ENCODE measurements at regions not wholly inside any gene's neighbourhood (a gene's known extent, or its start where the extent isn't known, plus 50 kb on each side); places are given as distances from the start of the nearest gene placed in this dataset.

DNA sequence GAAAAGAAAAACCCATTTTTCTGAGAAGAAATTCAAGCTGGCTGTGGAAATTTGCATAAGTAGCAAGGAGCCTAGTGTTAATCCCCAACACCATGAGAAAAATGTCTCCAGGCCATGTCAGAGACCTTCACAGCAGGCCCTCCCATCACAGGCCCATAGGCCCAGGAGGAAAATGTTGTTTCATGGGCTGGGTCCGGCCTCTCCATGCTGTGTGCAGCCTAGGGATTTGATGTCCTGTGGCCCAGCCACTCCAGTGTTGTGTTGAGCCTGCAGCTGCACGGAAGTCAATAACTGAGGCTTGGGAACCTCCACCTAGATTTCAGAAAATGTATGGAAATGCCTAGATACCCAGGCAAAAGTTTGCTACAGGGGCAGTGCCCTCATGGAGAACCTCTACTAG lies 432.2 kb downstream of the IPO8 start:
- 57% methylated on average over 2 of the region's 2 CpGs for WGBS

DNA sequence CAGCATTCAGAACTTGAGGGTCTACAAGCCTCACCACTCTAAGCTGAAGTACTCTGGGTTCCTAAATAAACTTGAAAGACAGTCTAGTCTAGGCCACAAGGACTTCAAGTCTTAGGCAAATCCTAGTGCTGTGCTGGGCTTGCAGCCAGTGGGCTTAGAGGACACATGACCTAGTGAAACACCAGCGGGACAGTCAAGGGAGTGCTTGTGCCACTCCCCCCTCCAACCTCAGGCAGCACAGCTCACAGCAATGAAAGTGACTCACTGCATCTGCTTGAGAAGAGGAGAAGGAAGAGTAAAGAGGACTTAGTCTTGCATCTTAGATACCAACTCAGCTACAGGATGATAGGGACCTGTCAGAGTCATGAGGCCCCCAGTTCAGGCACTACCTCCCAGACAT lies 438.1 kb downstream of the IPO8 start:
- TF ChIP-seq RAD21 (IDR thresholded peaks at IDR 0.05) (no peak), TAF1 (conservative IDR thresholded peaks at IDR 0.05) (no peak), SP1 (IDR thresholded peaks at IDR 0.05) (no peak), FOXA1 (IDR thresholded peaks at IDR 0.05) (no peak), RXRA (IDR thresholded peaks at IDR 0.05) (no peak), YY1 (IDR thresholded peaks at IDR 0.05) (no peak), HNF4A (conservative IDR thresholded peaks at IDR 0.05) (no peak), EGR1 (IDR thresholded peaks at IDR 0.05; ENCODE audit: low read depth in 2 of 2) (no peak)
- TF ChIP-seq, protein P1, sequence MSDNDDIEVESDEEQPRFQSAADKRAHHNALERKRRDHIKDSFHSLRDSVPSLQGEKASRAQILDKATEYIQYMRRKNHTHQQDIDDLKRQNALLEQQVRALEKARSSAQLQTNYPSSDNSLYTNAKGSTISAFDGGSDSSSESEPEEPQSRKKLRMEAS (IDR thresholded peaks at IDR 0.05), result no peak
- Histone ChIP-seq H3K36me3 (ENCODE audit: control insufficient read depth in 4 of 4, insufficient read depth in 3 of 4, low read depth in 1 of 4, low read length in 3 of 4) (no peaks in the 10 kb centered on the region), H3K27me3 (ENCODE audit: control insufficient read depth in 4 of 4, insufficient read depth in 4 of 4, low read length in 3 of 4) (no peaks in the 10 kb centered on the region), H3K4me1 (ENCODE audit: control insufficient read depth in 4 of 4, insufficient read depth in 4 of 4, low read length in 3 of 4) (no peaks in the 10 kb centered on the region), H3K4me3 (ENCODE audit: low read depth in 1 of 3, low read length in 3 of 3) (no peak overlapping the region), H3K9me3 (ENCODE audit: control insufficient read depth in 4 of 4, low read length in 3 of 4) (peaks cover 0 to 11% (median 3%) of the 10 kb centered on the region in 4 donors), H3K27ac (ENCODE audit: low read depth in 1 of 2, low read length in 2 of 2) (no peak overlapping the region), H3K9ac (ENCODE audit: low read depth in 1 of 2, low read length in 2 of 2) (no peak overlapping the region)
- no peak for DNase-seq (ENCODE audit: low spot score)
- WGBS, result 86% methylated on average over 1 of the region's 1 CpG

More for the DNA sequence above, 432.2 kb downstream of the IPO8 start:
- DNase-seq (ENCODE audit: low spot score), result no peak
- H3K27ac ChIP-seq (ENCODE audit: low read depth in 1 of 2, low read length in 2 of 2), result no peak overlapping the region
- no peak overlapping the region for H3K4me3 ChIP-seq (ENCODE audit: low read depth in 1 of 3, low read length in 3 of 3)
- no peaks in the 10 kb centered on the region for H3K27me3 ChIP-seq (ENCODE audit: control insufficient read depth in 4 of 4, insufficient read depth in 4 of 4, low read length in 3 of 4)
- H3K9me3 ChIP-seq (ENCODE audit: control insufficient read depth in 4 of 4, low read length in 3 of 4), result no peaks in the 10 kb centered on the region
- H3K36me3 ChIP-seq (ENCODE audit: control insufficient read depth in 4 of 4, insufficient read depth in 3 of 4, low read depth in 1 of 4, low read length in 3 of 4), result no peaks in the 10 kb centered on the region
- H3K4me1 ChIP-seq (ENCODE audit: control insufficient read depth in 4 of 4, insufficient read depth in 4 of 4, low read length in 3 of 4), result no peaks in the 10 kb centered on the region
- TF ChIP-seq FOXA1 (IDR thresholded peaks at IDR 0.05), result no peak
- no peak for TF ChIP-seq GABPA (IDR thresholded peaks at IDR 0.05 in 1 of 2, conservative IDR thresholded peaks at IDR 0.05 in 1 of 2)
- TF ChIP-seq, protein P2, sequence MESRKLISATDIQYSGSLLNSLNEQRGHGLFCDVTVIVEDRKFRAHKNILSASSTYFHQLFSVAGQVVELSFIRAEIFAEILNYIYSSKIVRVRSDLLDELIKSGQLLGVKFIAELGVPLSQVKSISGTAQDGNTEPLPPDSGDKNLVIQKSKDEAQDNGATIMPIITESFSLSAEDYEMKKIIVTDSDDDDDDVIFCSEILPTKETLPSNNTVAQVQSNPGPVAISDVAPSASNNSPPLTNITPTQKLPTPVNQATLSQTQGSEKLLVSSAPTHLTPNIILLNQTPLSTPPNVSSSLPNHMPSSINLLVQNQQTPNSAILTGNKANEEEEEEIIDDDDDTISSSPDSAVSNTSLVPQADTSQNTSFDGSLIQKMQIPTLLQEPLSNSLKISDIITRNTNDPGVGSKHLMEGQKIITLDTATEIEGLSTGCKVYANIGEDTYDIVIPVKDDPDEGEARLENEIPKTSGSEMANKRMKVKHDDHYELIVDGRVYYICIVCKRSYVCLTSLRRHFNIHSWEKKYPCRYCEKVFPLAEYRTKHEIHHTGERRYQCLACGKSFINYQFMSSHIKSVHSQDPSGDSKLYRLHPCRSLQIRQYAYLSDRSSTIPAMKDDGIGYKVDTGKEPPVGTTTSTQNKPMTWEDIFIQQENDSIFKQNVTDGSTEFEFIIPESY (IDR thresholded peaks at IDR 0.05), result no peak
- no peak for TF ChIP-seq TAF1 (conservative IDR thresholded peaks at IDR 0.05)
- TF ChIP-seq RXRA (IDR thresholded peaks at IDR 0.05), result no peak
- TF ChIP-seq HNF4G (IDR thresholded peaks at IDR 0.05), result no peak
- no peak for TF ChIP-seq RAD21 (IDR thresholded peaks at IDR 0.05)
- TF ChIP-seq, protein P1 (IDR thresholded peaks at IDR 0.05), result no peak
- no peak for TF ChIP-seq NR2F2 (IDR thresholded peaks at IDR 0.05)
- TF ChIP-seq, protein P3, sequence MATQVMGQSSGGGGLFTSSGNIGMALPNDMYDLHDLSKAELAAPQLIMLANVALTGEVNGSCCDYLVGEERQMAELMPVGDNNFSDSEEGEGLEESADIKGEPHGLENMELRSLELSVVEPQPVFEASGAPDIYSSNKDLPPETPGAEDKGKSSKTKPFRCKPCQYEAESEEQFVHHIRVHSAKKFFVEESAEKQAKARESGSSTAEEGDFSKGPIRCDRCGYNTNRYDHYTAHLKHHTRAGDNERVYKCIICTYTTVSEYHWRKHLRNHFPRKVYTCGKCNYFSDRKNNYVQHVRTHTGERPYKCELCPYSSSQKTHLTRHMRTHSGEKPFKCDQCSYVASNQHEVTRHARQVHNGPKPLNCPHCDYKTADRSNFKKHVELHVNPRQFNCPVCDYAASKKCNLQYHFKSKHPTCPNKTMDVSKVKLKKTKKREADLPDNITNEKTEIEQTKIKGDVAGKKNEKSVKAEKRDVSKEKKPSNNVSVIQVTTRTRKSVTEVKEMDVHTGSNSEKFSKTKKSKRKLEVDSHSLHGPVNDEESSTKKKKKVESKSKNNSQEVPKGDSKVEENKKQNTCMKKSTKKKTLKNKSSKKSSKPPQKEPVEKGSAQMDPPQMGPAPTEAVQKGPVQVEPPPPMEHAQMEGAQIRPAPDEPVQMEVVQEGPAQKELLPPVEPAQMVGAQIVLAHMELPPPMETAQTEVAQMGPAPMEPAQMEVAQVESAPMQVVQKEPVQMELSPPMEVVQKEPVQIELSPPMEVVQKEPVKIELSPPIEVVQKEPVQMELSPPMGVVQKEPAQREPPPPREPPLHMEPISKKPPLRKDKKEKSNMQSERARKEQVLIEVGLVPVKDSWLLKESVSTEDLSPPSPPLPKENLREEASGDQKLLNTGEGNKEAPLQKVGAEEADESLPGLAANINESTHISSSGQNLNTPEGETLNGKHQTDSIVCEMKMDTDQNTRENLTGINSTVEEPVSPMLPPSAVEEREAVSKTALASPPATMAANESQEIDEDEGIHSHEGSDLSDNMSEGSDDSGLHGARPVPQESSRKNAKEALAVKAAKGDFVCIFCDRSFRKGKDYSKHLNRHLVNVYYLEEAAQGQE (IDR thresholded peaks at IDR 0.05), result no peak
- TF ChIP-seq HNF4A (conservative IDR thresholded peaks at IDR 0.05), result no peak
- TF ChIP-seq YY1 (IDR thresholded peaks at IDR 0.05), result no peak
- TF ChIP-seq, protein P4, sequence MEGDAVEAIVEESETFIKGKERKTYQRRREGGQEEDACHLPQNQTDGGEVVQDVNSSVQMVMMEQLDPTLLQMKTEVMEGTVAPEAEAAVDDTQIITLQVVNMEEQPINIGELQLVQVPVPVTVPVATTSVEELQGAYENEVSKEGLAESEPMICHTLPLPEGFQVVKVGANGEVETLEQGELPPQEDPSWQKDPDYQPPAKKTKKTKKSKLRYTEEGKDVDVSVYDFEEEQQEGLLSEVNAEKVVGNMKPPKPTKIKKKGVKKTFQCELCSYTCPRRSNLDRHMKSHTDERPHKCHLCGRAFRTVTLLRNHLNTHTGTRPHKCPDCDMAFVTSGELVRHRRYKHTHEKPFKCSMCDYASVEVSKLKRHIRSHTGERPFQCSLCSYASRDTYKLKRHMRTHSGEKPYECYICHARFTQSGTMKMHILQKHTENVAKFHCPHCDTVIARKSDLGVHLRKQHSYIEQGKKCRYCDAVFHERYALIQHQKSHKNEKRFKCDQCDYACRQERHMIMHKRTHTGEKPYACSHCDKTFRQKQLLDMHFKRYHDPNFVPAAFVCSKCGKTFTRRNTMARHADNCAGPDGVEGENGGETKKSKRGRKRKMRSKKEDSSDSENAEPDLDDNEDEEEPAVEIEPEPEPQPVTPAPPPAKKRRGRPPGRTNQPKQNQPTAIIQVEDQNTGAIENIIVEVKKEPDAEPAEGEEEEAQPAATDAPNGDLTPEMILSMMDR (IDR thresholded peaks at IDR 0.05; ENCODE audit: low read depth, low read length, missing input control), result no peak
- TF ChIP-seq JUND (IDR thresholded peaks at IDR 0.05), result no peak
- TF ChIP-seq, protein P5, sequence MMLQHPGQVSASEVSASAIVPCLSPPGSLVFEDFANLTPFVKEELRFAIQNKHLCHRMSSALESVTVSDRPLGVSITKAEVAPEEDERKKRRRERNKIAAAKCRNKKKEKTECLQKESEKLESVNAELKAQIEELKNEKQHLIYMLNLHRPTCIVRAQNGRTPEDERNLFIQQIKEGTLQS (IDR thresholded peaks at IDR 0.05), result no peak
- TF ChIP-seq SP1 (IDR thresholded peaks at IDR 0.05), result no peak
- H3K9ac ChIP-seq (ENCODE audit: low read depth in 1 of 2, low read length in 2 of 2), result no peak overlapping the region
